Esophagus squamous epithelium (tissue), 4 donors: ENCODE measurements at regions not wholly inside any gene's neighbourhood (a gene's known extent, or its start where the extent isn't known, plus 50 kb on each side); places are given as distances from the start of the nearest gene placed in this dataset.

Experiments used
- CTCF ChIP-seq, 6 experiments: fragments of 450-650 bp in 4 of 6; fragments of 200-600 bp in 2 of 6; sonication (generic) in 2 of 6; IDR thresholded peaks; one replicate each; pipeline ENCODE4 v1.5.1; 2016 to 2019; ENCODE audit warnings: antibody characterized with exemption in 6 of 6, mild to moderate bottlenecking in 4 of 6, moderate library complexity in 4 of 6
- POLR2A ChIP-seq, 4 donors: fragments of 450-650 bp; IDR thresholded peaks; one replicate each; pipeline ENCODE4 v1.6.1; 2017; ENCODE audit warnings: antibody characterized with exemption in 4 of 4, mild to moderate bottlenecking in 4 of 4, moderate library complexity in 3 of 4

- TF ChIP-seq CTCF (IDR thresholded peaks at IDR 0.05) (peak in 3 of 6 experiments; percentile 14 to 46 (median 21)), POLR2A (IDR thresholded peaks at IDR 0.05) (no peak)
These were observed 64.0 kb upstream of the CPOX start for GRCh38 chr3:98657457-98657856.
